Body of pancreas (tissue), 4 donors: ENCODE measurements at regions not wholly inside any gene's neighbourhood (a gene's known extent, or its start where the extent isn't known, plus 50 kb on each side); places are given as distances from the start of the nearest gene placed in this dataset.

Experiments used
- CTCF ChIP-seq, 7 experiments: fragments of 450-650 bp in 4 of 7; fragments of 200-600 bp in 3 of 7; sonication (generic) in 3 of 7; IDR thresholded peaks; one replicate each; pipeline ENCODE4 v1.5.1; 2016 to 2019; ENCODE audit warnings: antibody characterized with exemption in 7 of 7
- POLR2A ChIP-seq, 3 donors: fragments of 450-650 bp; IDR thresholded peaks; one replicate each; pipeline ENCODE4 v1.6.1; 2016; ENCODE audit warnings: antibody characterized with exemption in 3 of 3, mild to moderate bottlenecking in 2 of 3

- TF ChIP-seq CTCF (IDR thresholded peaks at IDR 0.05) = no peak
- no peak for TF ChIP-seq POLR2A (IDR thresholded peaks at IDR 0.05)
These were observed 285.2 kb downstream of the IRF8 start for GRCh38 chr16:86184185-86184584.
